Smooth muscle cell (in vitro differentiated cells): ENCODE measurements at regions not wholly inside any gene's neighbourhood (a gene's known extent, or its start where the extent isn't known, plus 50 kb on each side); places are given as distances from the start of the nearest gene placed in this dataset.

Experiments
- DNase-seq: peaks from one replicate; lab custom pipeline; 2025; ENCODE audit not compliant: unreplicated experiment; lab: John Stamatoyannopoulos, UW
- H2AFZ ChIP-seq: fragments of 200-600 bp; sonication (generic); 2 replicates; pipeline ENCODE4 v1.6.0; 2016; ENCODE audit warnings: antibody characterized with exemption, low read depth, mild to moderate bottlenecking
- H3F3A ChIP-seq: fragments of 200-600 bp; sonication (generic); 2 replicates; pipeline ENCODE4 v1.6.0; 2017; ENCODE audit warnings: antibody characterized with exemption, low read depth
- H3K27ac ChIP-seq: fragments of 200-600 bp; sonication (generic); 2 replicates; pipeline ENCODE4 v1.5.1; 2016; ENCODE audit warnings: low read depth, mild to moderate bottlenecking
- H3K27me3 ChIP-seq: fragments of 200-600 bp; sonication (generic); 2 replicates; pipeline ENCODE4 v1.6.1; 2016; ENCODE audit warnings: low read depth, mild to moderate bottlenecking
- H3K36me3 ChIP-seq: fragments of 200-600 bp; sonication (generic); 2 replicates; pipeline ENCODE4 v1.5.1; 2016; ENCODE audit warnings: low read depth
- H3K4me1 ChIP-seq: fragments of 200-600 bp; sonication (generic); 2 replicates; pipeline ENCODE4 v1.5.1; 2016; ENCODE audit warnings: low read depth
- H3K4me2 ChIP-seq: fragments of 200-600 bp; sonication (generic); 2 replicates; pipeline ENCODE4 v1.6.0; 2016; ENCODE audit warnings: mild to moderate bottlenecking
- H3K4me3 ChIP-seq: fragments of 200-600 bp; sonication (generic); 2 replicates; pipeline ENCODE4 v1.5.1; 2016; ENCODE audit warnings: mild to moderate bottlenecking
- H3K79me2 ChIP-seq: fragments of 200-600 bp; sonication (generic); 2 replicates; pipeline ENCODE4 v1.6.0; 2016; ENCODE audit warnings: low read depth, mild to moderate bottlenecking
- H3K9ac ChIP-seq: fragments of 200-600 bp; sonication (generic); 2 replicates; pipeline ENCODE4 v1.6.0; 2016; ENCODE audit warnings: low read depth
- H3K9me3 ChIP-seq: fragments of 200-600 bp; sonication (generic); replicated peaks from 2 replicates; pipeline ENCODE4 v1.5.1; 2016; ENCODE audit warnings: low read depth
- H4K20me1 ChIP-seq: fragments of 200-600 bp; sonication (generic); 2 replicates; pipeline ENCODE4 v1.6.0; 2016; ENCODE audit warnings: low read depth
- WGBS: methylation state at CpG from one replicate; pipeline ENCODE4 v1.1.7; 2016; ENCODE audit warnings: low lambda C conversion rate; 5-methylcytosine and 5-hydroxymethylcytosine counted together
- TF ChIP-seq, protein P1 (sequence below): fragments of 200-600 bp; sonication (generic); IDR thresholded peaks from 2 replicates; pipeline ENCODE4 v1.5.1; 2017; ENCODE audit warnings: borderline replicate concordance, mild to moderate bottlenecking, antibody characterized with exemption; ENCODE audit not compliant: insufficient read depth, poor library complexity, severe bottlenecking

DNA sequence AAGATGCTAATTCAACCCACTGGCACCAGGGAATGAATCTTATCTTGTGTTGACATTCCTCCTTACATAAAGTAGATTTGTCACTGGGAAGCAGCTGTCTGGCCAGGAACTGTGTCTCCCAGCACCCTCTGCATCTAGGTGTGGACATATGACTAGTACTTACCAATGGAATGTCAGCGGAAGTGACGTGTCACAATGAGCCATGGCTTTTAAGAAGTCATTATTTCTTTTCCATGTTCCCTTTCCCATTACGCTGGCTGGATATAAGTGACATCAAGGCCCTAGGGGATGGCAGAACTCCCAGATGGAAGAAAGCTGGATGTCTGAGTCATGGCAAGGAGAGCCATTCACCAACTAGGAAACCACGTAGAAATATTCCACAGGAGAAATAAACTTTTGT, 84.7 kb upstream of the MAST4 start:
- TF ChIP-seq, protein P1, sequence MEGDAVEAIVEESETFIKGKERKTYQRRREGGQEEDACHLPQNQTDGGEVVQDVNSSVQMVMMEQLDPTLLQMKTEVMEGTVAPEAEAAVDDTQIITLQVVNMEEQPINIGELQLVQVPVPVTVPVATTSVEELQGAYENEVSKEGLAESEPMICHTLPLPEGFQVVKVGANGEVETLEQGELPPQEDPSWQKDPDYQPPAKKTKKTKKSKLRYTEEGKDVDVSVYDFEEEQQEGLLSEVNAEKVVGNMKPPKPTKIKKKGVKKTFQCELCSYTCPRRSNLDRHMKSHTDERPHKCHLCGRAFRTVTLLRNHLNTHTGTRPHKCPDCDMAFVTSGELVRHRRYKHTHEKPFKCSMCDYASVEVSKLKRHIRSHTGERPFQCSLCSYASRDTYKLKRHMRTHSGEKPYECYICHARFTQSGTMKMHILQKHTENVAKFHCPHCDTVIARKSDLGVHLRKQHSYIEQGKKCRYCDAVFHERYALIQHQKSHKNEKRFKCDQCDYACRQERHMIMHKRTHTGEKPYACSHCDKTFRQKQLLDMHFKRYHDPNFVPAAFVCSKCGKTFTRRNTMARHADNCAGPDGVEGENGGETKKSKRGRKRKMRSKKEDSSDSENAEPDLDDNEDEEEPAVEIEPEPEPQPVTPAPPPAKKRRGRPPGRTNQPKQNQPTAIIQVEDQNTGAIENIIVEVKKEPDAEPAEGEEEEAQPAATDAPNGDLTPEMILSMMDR, result no peak
- DNase-seq, result no peak
- Histone ChIP-seq H3K9ac (no peak overlapping the region), H3K27me3 (no peaks in the 10 kb centered on the region), H3K79me2 (no peaks in the 10 kb centered on the region), H3K9me3 (no peaks in the 10 kb centered on the region), H3K4me2 (no peak overlapping the region), H2AFZ (no peak overlapping the region), H3K4me1 (no peaks in the 10 kb centered on the region), H3F3A (no peaks in the 10 kb centered on the region), H3K36me3 (no peaks in the 10 kb centered on the region), H3K27ac (no peak overlapping the region), H4K20me1 (no peaks in the 10 kb centered on the region), H3K4me3 (no peak overlapping the region)
- 90% methylated on average over 4 of the region's 4 CpGs for WGBS

DNA sequence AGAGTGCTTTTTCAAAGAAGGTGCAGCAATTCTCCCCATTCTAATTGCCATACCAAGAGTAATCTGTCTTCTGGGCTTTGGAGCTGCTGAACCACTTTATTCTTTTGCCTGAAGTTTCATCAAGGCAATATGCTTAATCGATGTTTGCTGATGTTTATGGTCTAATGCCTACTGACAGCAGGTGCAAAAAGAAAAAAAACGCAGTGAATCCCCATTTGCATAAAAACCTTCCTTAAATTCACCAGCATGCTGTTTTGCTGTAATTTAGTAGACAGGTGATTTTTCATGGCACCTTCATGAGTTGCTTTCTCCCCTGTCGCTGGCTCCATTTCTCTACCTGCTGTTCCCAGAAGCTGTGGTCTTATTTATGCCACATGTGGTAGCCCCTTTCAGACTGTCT, 83.1 kb upstream of the MAST4 start:
- no peaks in the 10 kb centered on the region for H3K27me3 ChIP-seq
- H3K79me2 ChIP-seq, result no peaks in the 10 kb centered on the region
- no peaks in the 10 kb centered on the region for H3F3A ChIP-seq
- TF ChIP-seq, protein P1, result no peak
- no peak overlapping the region for H2AFZ ChIP-seq
- no peaks in the 10 kb centered on the region for H3K36me3 ChIP-seq
- no peaks in the 10 kb centered on the region for H4K20me1 ChIP-seq
- peaks cover 7% of the 10 kb centered on the region for H3K4me1 ChIP-seq
- WGBS, result 88% methylated on average over 3 of the region's 3 CpGs
- no peak overlapping the region for H3K4me3 ChIP-seq
- no peak overlapping the region for H3K4me2 ChIP-seq
- H3K27ac ChIP-seq, result no peak overlapping the region
- no peak for DNase-seq
- no peaks in the 10 kb centered on the region for H3K9me3 ChIP-seq
- no peak overlapping the region for H3K9ac ChIP-seq

DNA sequence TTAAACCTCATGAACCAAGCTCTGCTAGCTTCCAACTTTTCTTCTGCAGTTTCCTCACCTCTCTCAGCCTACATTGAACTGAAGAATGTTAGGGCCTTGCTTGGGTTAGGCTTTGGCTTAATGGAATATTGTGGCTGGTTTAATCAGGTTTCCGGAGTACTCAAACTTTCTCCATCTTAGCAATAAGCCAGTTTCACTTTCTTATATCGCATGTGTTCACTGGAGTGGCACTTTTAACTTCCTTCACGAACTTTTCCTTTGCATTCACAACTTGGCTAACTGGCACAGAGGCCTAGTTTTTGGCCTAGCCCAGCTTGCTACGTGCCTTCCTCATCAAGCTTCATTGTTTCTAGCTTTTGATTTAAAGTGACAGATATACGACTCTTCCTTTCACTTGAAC, 81.0 kb upstream of the MAST4 start:
- Histone ChIP-seq H3K4me3 (no peak overlapping the region), H3K4me1 (peaks cover 7% of the 10 kb centered on the region), H4K20me1 (no peaks in the 10 kb centered on the region), H3K27ac (no peak overlapping the region), H3K4me2 (no peak overlapping the region), H3K36me3 (no peaks in the 10 kb centered on the region), H3K9me3 (no peaks in the 10 kb centered on the region), H3F3A (no peaks in the 10 kb centered on the region), H2AFZ (no peak overlapping the region), H3K9ac (no peak overlapping the region), H3K79me2 (no peaks in the 10 kb centered on the region), H3K27me3 (no peaks in the 10 kb centered on the region)
- no peak for DNase-seq
- TF ChIP-seq, protein P1, result no peak
- WGBS, result 94% methylated on average over 5 of the region's 5 CpGs

DNA sequence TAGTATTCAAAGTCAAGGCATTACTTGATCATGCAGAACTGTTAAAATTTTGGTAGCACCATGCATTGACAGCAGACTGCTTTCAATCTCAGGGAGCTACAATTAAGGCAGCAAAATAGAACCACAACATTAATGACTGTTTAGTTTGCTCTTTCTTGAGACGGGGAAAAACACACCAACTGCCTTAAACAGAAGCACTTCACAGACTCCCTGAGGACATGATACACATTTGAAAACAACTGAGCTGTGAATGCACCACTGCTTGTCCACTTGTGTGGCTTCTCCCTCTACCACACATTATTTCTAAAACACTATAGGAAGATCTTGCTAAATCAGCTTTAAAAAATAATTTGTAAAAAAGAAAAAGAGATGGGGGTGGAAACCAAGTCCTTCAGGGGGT, 79.6 kb upstream of the MAST4 start:
- TF ChIP-seq, protein P1, result no peak
- Histone ChIP-seq H3K4me2 (no peak overlapping the region), H3K4me3 (no peak overlapping the region), H3F3A (no peaks in the 10 kb centered on the region), H4K20me1 (no peaks in the 10 kb centered on the region), H3K27ac (no peak overlapping the region), H3K9ac (no peak overlapping the region), H3K36me3 (no peaks in the 10 kb centered on the region), H3K4me1 (peaks cover 7% of the 10 kb centered on the region), H2AFZ (no peak overlapping the region), H3K27me3 (no peaks in the 10 kb centered on the region), H3K79me2 (no peaks in the 10 kb centered on the region), H3K9me3 (no peaks in the 10 kb centered on the region)
- DNase-seq, result no peak
- WGBS, result 65% methylated on average over 1 of the region's 1 CpG
